Activated CD8-positive, alpha-beta memory T cell treated with anti-CD3 and anti-CD28 coated beads, Interleukin-2, amount 10 ng/mL, durations not matched to agents 7 days and 5 days (primary cell): ENCODE measurements at regions not wholly inside any gene's neighbourhood (a gene's known extent, or its start where the extent isn't known, plus 50 kb on each side); places are given as distances from the start of the nearest gene placed in this dataset.
"Not testable (repeated sequence)": the region's sequence is repeated elsewhere in the genome, so short reads cannot be mapped to it uniquely, and the experiment has no call there.

Experiments used
- ATAC-seq: fragments of 150-1000 bp; cut with Tn5 transposase; one replicate; pipeline ENCODE4 v1.10.0; 2021; ENCODE audit warnings: moderate library complexity
- CTCF ChIA-PET: fragments of 350-600 bp; sonication (Branson Sonifier 250); formaldehyde crosslinking; loops from one replicate; lab custom pipeline; 2021; ENCODE audit warnings: antibody characterized with exemption; lab: Charles Lee
- DNase-seq: peaks from one replicate; pipeline ENCODE4 v3.0.0-alpha.2; 2020
- H3K27ac Mint-ChIP-seq: one replicate; pipeline ENCODE4 v1.8.0; 2021; ENCODE audit warnings: mild to moderate bottlenecking, mixed read lengths
- H3K27me3 Mint-ChIP-seq: one replicate; pipeline ENCODE4 v1.8.0; 2021; ENCODE audit warnings: mixed read lengths
- H3K36me3 Mint-ChIP-seq: one replicate; pipeline ENCODE4 v1.8.0; 2021; ENCODE audit warnings: mild to moderate bottlenecking, mixed read lengths
- H3K4me1 Mint-ChIP-seq: one replicate; pipeline ENCODE4 v1.8.0; 2021; ENCODE audit warnings: mixed read lengths
- H3K4me3 Mint-ChIP-seq: one replicate; pipeline ENCODE4 v1.8.0; 2021; ENCODE audit warnings: mild to moderate bottlenecking, moderate library complexity, mixed read lengths
- H3K9me3 Mint-ChIP-seq: one replicate; pipeline ENCODE4 v1.8.0; 2022; ENCODE audit warnings: low read depth, mixed read lengths

- Mint-ChIP-seq H3K4me1 (no peaks in the 10 kb centered on the region), H3K27ac (no peak overlapping the region), H3K36me3 (no peaks in the 10 kb centered on the region), H3K9me3 (peaks cover 5% of the 10 kb centered on the region), H3K4me3 (no peak overlapping the region), H3K27me3 (no peaks in the 10 kb centered on the region)
- DNase-seq = no peak
- ATAC-seq = no peak
- CTCF ChIA-PET = no interaction called here
These were observed 257.7 kb upstream of the GNPDA2 start for GRCh38 chr4:44984083-44984482.

GRCh38 chr4:44983083-44983482 lies 256.7 kb upstream of the GNPDA2 start:
- ATAC-seq = no peak
- H3K36me3 Mint-ChIP-seq = no peaks in the 10 kb centered on the region

GRCh38 chr4:44978020-44978419 lies 251.7 kb upstream of the GNPDA2 start:
- Mint-ChIP-seq H3K4me1 (no peaks in the 10 kb centered on the region), H3K27me3 (no peaks in the 10 kb centered on the region), H3K4me3 (no peak overlapping the region), H3K36me3 (no peaks in the 10 kb centered on the region), H3K27ac (no peak overlapping the region), H3K9me3 (no peaks in the 10 kb centered on the region)
- ATAC-seq = no peak
- CTCF ChIA-PET = no interaction called here
- no peak for DNase-seq

More at GRCh38 chr4:44983083-44983482, 256.7 kb upstream of the GNPDA2 start:
- Mint-ChIP-seq H3K9me3 (peaks cover 2% of the 10 kb centered on the region), H3K27ac (no peak overlapping the region), H3K4me1 (no peaks in the 10 kb centered on the region), H3K27me3 (no peaks in the 10 kb centered on the region), H3K4me3 (no peak overlapping the region)
- DNase-seq = no peak
- CTCF ChIA-PET = no interaction called here

GRCh38 chr4:44965435-44966095 lies 239.2 kb upstream of the GNPDA2 start:
- no peak for ATAC-seq
- H3K27me3 Mint-ChIP-seq = no peaks in the 10 kb centered on the region
- peaks cover 16% of the 10 kb centered on the region for H3K9me3 Mint-ChIP-seq
- H3K27ac Mint-ChIP-seq = no peak overlapping the region
- DNase-seq = no peak
- CTCF ChIA-PET = no interaction called here
- H3K4me3 Mint-ChIP-seq = no peak overlapping the region
- no peaks in the 10 kb centered on the region for H3K36me3 Mint-ChIP-seq
- no peaks in the 10 kb centered on the region for H3K4me1 Mint-ChIP-seq

GRCh38 chr4:44964086-44964485 lies 237.7 kb upstream of the GNPDA2 start:
- DNase-seq, H3K36me3 Mint-ChIP-seq, CTCF ChIA-PET, H3K4me3 Mint-ChIP-seq, ATAC-seq, H3K27ac Mint-ChIP-seq, H3K27me3 Mint-ChIP-seq, H3K4me1 Mint-ChIP-seq: not testable (repeated sequence)
- H3K9me3 Mint-ChIP-seq = peaks cover 18% of the 10 kb centered on the region

GRCh38 chr4:44961001-44961755 lies 234.8 kb upstream of the GNPDA2 start:
- no peaks in the 10 kb centered on the region for H3K4me1 Mint-ChIP-seq
- H3K4me3 Mint-ChIP-seq = no peak overlapping the region
- ATAC-seq (no peak), DNase-seq (no peak)
- no peaks in the 10 kb centered on the region for H3K36me3 Mint-ChIP-seq
- H3K27ac Mint-ChIP-seq = no peak overlapping the region
- peaks cover 18% of the 10 kb centered on the region for H3K9me3 Mint-ChIP-seq
- no peaks in the 10 kb centered on the region for H3K27me3 Mint-ChIP-seq
- CTCF ChIA-PET = no interaction called here

GRCh38 chr4:44931720-44932119 lies 205.4 kb upstream of the GNPDA2 start:
- DNase-seq (no peak), ATAC-seq (no peak)
- Mint-ChIP-seq H3K9me3 (no peaks in the 10 kb centered on the region), H3K27me3 (no peaks in the 10 kb centered on the region), H3K36me3 (no peaks in the 10 kb centered on the region), H3K4me1 (no peaks in the 10 kb centered on the region), H3K27ac (no peak overlapping the region), H3K4me3 (no peak overlapping the region)
- CTCF ChIA-PET = no interaction called here

GRCh38 chr4:44928785-44929184 lies 202.4 kb upstream of the GNPDA2 start:
- ATAC-seq = no peak

GRCh38 chr4:44927399-44928380 lies 201.3 kb upstream of the GNPDA2 start:
- no peaks in the 10 kb centered on the region for H3K36me3 Mint-ChIP-seq
- no peak for ATAC-seq
- no peaks in the 10 kb centered on the region for H3K4me1 Mint-ChIP-seq
- CTCF ChIA-PET = no interaction called here
- no peak overlapping the region for H3K27ac Mint-ChIP-seq
- no peak overlapping the region for H3K4me3 Mint-ChIP-seq
- H3K27me3 Mint-ChIP-seq = no peaks in the 10 kb centered on the region
- H3K9me3 Mint-ChIP-seq = no peaks in the 10 kb centered on the region
- DNase-seq = no peak

More at GRCh38 chr4:44928785-44929184, 202.4 kb upstream of the GNPDA2 start:
- H3K27me3 Mint-ChIP-seq = no peaks in the 10 kb centered on the region
- H3K4me3 Mint-ChIP-seq = no peak overlapping the region
- H3K36me3 Mint-ChIP-seq = no peaks in the 10 kb centered on the region
- H3K4me1 Mint-ChIP-seq = no peaks in the 10 kb centered on the region
- H3K9me3 Mint-ChIP-seq = no peaks in the 10 kb centered on the region
- H3K27ac Mint-ChIP-seq = no peak overlapping the region
- no peak for DNase-seq
- CTCF ChIA-PET = no interaction called here

- no peaks in the 10 kb centered on the region for H3K9me3 Mint-ChIP-seq
- CTCF ChIA-PET = no interaction called here
- no peaks in the 10 kb centered on the region for H3K27me3 Mint-ChIP-seq
- H3K36me3 Mint-ChIP-seq = no peaks in the 10 kb centered on the region
- no peak for DNase-seq
- H3K27ac Mint-ChIP-seq = no peak overlapping the region
- H3K4me1 Mint-ChIP-seq = no peaks in the 10 kb centered on the region
- ATAC-seq = no peak
- H3K4me3 Mint-ChIP-seq = peak overlapping the region; percentile 2
These were observed 190.1 kb upstream of the GNPDA2 start for GRCh38 chr4:44916411-44916810.

GRCh38 chr4:44914748-44915147 lies 188.4 kb upstream of the GNPDA2 start:
- H3K9me3 Mint-ChIP-seq = no peaks in the 10 kb centered on the region
- H3K4me3 Mint-ChIP-seq = no peak overlapping the region
- no peaks in the 10 kb centered on the region for H3K27me3 Mint-ChIP-seq
- no peaks in the 10 kb centered on the region for H3K4me1 Mint-ChIP-seq
- ATAC-seq (no peak), DNase-seq (no peak)
- no peaks in the 10 kb centered on the region for H3K36me3 Mint-ChIP-seq
- no peak overlapping the region for H3K27ac Mint-ChIP-seq
- CTCF ChIA-PET = no interaction called here

- CTCF ChIA-PET = no interaction called here
- no peaks in the 10 kb centered on the region for H3K4me1 Mint-ChIP-seq
- no peaks in the 10 kb centered on the region for H3K36me3 Mint-ChIP-seq
- H3K4me3 Mint-ChIP-seq = no peak overlapping the region
- DNase-seq = no peak
- H3K27me3 Mint-ChIP-seq = no peaks in the 10 kb centered on the region
- no peaks in the 10 kb centered on the region for H3K9me3 Mint-ChIP-seq
- H3K27ac Mint-ChIP-seq = no peak overlapping the region
- no peak for ATAC-seq
These were observed 187.9 kb upstream of the GNPDA2 start for GRCh38 chr4:44914223-44914622.

- Mint-ChIP-seq H3K36me3 (no peaks in the 10 kb centered on the region), H3K4me3 (no peak overlapping the region), H3K27me3 (no peaks in the 10 kb centered on the region), H3K27ac (no peak overlapping the region), H3K9me3 (no peaks in the 10 kb centered on the region), H3K4me1 (no peaks in the 10 kb centered on the region)
- CTCF ChIA-PET = no interaction called here
- ATAC-seq = no peak
- DNase-seq = no peak
These were observed 186.6 kb upstream of the GNPDA2 start for GRCh38 chr4:44912980-44913379.
